GM12872 (cell line): ENCODE measurements at regions not wholly inside any gene's neighbourhood (a gene's known extent, or its start where the extent isn't known, plus 50 kb on each side); places are given as distances from the start of the nearest gene placed in this dataset.

Source experiments
- TF ChIP-seq, protein P1 (sequence below): IDR thresholded peaks from 3 replicates; pipeline ENCODE4 v1.5.1; 2011; ENCODE audit warnings: low read depth, mild to moderate bottlenecking, low read length, moderate library complexity; ENCODE audit not compliant: insufficient read depth

DNA sequence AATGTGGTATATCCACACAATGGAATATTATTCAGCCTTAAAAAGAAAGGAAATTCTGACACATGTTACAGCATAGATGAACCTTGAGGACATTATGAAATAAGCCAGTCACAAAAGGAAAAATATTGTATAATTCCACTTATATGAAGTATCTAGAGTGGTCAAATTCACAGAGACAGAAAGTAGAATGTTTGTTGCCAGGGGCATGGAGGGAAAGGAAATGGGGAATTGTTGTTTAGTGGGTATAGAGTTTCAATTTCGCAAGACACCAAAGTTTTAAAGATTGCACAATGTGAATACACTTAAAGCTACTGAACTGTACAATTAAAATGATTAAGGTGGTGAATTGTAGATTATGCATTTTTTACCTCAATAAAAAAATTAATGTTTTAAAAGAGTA is 92.9 kb downstream of the TXNL1 start:
- TF ChIP-seq, protein P1, sequence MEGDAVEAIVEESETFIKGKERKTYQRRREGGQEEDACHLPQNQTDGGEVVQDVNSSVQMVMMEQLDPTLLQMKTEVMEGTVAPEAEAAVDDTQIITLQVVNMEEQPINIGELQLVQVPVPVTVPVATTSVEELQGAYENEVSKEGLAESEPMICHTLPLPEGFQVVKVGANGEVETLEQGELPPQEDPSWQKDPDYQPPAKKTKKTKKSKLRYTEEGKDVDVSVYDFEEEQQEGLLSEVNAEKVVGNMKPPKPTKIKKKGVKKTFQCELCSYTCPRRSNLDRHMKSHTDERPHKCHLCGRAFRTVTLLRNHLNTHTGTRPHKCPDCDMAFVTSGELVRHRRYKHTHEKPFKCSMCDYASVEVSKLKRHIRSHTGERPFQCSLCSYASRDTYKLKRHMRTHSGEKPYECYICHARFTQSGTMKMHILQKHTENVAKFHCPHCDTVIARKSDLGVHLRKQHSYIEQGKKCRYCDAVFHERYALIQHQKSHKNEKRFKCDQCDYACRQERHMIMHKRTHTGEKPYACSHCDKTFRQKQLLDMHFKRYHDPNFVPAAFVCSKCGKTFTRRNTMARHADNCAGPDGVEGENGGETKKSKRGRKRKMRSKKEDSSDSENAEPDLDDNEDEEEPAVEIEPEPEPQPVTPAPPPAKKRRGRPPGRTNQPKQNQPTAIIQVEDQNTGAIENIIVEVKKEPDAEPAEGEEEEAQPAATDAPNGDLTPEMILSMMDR: no peak

DNA sequence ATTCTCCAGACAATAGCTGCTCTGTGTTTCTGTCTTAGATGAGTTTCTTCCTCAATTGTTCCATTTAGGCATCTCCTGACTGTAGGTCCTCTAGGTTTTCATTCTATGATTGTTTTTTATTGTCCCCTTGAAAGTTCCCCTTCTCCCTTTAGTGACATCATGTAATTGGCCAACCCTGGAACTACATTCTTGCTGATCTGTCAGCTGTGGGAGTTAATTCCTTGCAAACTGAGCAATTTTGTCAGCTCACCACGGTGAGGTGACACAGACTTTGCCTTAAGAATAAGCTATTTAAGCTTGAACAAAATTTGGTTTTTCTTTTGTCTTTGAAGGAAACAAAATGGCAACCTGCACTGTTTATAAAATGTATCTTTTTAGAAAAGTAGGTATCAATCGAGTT is 95.9 kb downstream of the TXNL1 start:
- TF ChIP-seq, protein P1: no peak

DNA sequence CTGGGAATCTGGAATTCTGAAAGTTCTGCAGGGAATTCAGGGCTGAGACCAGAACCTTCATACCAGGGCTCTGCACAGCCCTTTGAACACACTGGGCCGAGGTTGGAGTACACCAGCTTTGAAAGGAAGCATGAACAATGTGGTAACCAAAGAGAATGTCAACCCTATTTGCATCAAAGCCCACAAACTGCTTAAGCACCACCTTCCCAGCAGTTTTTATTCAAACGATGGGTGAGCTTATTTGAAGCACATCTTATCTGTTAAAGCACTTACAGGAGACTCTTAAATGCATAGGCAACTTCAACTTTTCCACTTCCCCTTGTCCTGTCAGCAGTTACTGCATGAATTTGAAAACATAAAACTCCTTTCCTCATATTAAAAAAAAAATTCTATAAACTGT is 96.6 kb downstream of the TXNL1 start:
- TF ChIP-seq, protein P1: no peak

DNA sequence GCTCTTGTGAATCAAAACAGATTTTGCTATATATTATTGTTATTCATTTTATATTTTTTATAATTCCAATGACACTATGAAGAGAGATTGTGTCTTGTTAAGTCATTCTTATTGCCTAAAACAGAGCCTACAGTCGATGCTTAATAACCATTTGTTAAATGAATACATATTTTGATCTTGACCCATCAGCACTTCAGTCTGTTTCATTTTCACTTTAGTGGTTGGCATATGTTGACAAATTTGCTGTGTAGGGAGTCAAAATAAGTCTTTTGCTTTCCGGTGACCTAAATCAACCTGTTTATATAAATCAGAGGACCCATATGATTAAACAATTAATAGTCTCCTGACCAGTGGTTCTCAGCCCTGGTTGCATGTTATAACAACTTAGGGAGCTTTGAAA is 97.1 kb downstream of the TXNL1 start:
- TF ChIP-seq, protein P1: no peak

DNA sequence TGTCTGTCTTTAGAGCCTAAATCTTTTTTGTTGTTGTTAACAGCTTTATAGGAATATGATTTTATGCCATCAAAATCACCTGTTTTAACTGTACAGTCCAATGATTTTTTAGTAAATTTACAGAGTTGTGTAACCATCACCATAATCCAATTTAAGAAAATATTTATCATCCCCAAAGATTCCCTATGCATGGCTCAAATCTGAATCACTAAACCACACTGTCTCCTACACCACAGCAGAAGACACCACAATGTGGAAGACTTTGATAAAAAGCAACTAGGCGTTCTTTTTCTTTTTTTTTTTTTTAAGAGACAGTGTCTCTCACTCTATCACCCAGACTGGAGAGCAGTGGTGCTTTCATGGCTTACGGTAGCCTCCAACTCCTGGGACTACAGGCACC is 99.6 kb downstream of the TXNL1 start:
- TF ChIP-seq, protein P1: no peak

DNA sequence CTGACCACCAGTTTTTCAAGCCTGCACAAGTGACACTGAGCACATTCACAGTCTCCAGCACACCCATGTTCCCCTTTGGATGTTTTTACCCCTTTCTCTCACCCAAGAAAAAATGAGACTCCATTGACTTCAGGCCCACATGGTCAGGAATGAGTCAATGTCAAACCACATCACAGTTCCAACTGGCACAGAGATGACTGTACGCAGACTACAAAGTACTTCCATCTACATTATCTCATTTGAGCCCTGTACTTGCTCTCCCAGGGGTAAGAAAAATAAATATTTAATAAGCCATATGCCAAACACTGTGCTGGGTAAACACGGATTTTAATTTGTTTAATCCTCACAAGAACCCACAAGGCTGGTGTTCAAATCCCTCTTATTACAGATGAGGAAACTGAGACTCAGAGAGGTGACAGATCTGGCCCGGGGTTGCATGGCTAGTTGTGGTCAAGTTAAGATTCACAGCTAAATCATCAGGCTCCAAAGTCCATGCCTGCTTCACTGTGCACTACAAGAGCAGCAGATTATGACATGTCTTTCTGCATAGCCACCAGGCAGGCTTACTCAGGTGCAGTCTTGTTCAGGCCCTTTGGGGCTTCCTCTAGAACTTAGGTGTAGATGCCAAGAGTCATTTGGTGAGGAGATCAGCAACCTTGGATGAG is 106.1 kb downstream of the TXNL1 start:
- TF ChIP-seq, protein P1: no peak

DNA sequence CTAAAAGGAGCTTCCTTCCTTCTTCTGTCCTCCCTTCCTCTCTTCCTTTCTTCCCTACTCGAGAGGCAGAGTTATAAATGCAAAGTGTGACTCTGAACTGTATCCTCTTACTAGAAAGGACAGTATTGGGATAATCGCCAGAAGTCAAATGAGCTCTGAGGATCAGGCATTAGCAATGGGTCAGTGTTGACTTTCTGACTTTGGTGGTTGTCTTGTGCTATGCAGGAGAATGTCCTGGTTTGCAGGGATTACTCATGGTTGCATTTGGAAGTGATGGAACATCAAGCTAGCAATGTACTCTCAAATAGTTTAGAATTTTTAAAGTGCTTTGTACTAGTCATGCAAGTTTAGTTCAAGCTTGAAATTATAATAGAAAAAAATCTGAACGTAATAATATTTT is 115.6 kb downstream of the TXNL1 start:
- TF ChIP-seq, protein P1: no peak

DNA sequence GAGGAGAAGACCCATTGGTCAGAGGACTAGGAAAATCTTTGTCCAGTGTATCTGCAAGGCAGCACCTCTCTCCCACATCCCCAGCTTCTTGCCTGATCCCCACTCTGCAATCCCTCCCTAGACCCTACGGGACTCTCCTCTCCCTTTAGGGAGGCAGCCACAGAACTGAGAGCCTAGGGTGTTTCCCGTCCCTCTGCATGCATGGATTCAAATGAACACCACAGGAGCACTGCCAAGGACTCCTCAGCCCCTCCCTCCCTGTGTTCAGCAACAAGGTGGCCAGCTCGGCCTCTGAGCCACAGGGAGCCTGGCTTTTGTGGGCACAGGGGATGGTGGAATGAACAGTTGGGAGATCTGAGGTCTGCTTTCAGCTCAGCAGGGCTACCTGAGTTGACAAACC is 117.1 kb downstream of the TXNL1 start:
- TF ChIP-seq, protein P1: no peak
